NCI-H1436 (cell line): ENCODE measurements at regions not wholly inside any gene's neighbourhood (a gene's known extent, or its start where the extent isn't known, plus 50 kb on each side); places are given as distances from the start of the nearest gene placed in this dataset.
"Not testable (repeated sequence)": the region's sequence is repeated elsewhere in the genome, so short reads cannot be mapped to it uniquely, and the experiment has no call there.

Experiments used
- DNase-seq: peaks from one replicate; lab custom pipeline; 2025; lab: John Stamatoyannopoulos, UW

DNA sequence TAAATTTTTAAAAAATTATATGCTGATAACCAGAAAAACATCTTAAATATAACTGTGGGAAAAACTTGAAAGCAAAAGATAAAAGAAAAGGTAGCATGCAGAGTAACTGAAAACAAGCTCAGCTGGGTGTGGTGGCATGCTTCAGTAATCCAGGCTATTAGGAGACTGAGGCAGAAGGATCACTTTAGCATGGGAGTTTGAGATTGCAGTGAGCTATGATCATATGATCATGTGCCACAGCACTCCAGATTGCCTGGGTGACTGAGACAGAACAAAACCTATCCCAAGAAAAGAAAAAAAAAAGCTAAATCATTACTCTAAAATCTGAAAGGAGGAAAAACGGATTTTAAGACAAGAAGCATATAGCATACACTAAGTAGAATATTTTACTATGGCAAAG is 1624.0 kb downstream of the AMY1C start:
- DNase-seq = no peak

DNA sequence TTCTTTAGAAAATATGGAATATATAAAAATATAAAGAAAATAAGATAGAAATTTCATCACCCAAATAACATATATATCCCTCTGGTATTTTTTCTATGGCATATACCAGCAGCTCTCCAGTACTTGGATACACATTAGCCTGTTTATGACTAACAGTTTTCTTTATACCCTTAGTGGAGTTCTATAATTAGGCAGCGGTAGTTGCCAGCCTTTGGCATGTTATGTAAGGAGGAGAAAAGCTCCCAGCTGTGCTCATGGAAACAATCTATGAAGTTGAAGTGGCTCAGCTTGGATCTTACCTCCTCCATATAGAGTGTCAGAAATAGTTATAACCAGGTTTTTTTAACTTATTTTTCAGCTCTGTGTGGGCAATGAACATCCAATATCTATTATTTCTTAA is 1636.8 kb downstream of the AMY1C start:
- no peak for DNase-seq

- DNase-seq = no peak
Measured at GRCh38 chr1:105396001-105396400, 1646.3 kb downstream of the AMY1C start.

DNA sequence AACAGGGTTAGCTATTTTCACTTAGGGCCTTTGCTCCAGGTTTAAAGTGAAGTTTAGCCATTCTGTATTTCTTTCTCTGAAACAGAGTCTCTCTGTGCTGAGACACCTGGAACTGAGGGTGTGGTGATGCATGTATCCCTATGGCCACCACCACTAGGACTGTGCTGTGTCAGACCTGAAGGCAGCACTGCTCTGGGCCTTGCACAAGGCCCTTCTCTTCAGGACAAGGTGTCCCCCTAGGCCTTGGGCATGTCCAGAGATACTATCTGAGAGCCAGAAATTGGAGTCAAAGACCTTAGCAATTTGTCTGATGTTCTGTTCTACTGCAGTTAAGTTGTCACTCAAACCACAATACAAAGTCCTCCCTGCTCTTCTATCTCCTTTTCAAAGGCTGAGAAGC is 1649.2 kb downstream of the AMY1C start:
- DNase-seq = no peak

GRCh38 chr1:105399716-105400115 is 1650.0 kb downstream of the AMY1C start:
- DNase-seq = no peak

DNA sequence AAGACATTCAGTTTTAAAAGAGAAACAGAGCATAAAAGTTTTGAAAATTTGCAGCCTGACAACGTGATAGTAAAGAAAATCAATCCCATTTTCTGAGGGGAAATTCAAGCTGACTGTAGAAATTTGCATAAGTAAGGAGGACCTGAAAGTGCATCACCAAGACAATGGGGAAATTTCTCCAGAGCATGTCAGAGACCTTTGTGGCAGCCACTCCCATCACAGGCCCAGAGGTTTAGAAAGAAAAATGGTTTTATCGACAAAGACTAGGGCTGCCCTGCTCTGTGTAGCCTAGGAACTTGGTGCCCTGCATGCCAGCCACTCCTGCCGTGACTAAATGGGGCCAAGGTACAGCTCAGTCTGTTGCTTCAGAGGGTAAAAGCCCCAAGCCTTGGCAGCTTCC is 1640.2 kb upstream of the PRMT6 start:
- DNase-seq = no peak

DNA sequence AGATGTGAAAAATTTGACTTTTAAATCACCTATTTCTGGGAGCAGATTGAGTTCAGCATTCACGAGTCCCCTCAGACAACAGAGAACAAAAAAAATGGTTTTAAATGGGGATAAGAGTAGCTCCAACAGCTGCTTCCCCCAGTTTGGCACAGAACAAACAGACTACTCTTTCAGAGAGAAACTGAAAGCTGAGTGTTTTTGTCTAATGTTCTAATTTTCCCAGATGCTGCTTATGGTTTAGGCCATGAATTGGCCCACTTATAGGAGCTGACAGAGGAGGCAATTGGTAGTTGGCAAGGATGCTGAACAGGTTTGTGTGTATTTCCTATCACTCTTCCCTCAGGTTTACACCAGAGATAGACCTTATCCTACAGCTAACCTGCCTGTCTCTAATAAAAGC is 1637.4 kb upstream of the PRMT6 start:
- DNase-seq = peak; percentile 57

DNA sequence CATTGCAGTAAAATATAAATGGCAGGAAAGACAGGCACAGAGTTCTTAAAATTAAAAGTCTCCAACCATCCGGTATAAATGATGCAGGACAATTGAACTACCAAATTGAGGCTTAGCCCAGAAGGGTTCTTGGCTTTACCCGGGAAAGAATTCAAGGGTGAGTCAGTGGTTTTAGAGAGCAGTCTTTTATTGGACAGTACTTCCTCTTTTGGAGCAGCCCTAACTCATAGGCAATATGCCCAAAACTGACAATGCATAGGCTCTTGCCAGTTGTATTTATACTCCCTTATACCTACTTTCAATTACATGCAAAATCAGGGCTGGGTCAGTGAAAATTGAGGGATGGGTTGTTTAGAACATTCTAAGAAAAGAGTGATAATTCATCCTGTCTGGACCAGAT is 1628.9 kb upstream of the PRMT6 start:
- no peak for DNase-seq

DNA sequence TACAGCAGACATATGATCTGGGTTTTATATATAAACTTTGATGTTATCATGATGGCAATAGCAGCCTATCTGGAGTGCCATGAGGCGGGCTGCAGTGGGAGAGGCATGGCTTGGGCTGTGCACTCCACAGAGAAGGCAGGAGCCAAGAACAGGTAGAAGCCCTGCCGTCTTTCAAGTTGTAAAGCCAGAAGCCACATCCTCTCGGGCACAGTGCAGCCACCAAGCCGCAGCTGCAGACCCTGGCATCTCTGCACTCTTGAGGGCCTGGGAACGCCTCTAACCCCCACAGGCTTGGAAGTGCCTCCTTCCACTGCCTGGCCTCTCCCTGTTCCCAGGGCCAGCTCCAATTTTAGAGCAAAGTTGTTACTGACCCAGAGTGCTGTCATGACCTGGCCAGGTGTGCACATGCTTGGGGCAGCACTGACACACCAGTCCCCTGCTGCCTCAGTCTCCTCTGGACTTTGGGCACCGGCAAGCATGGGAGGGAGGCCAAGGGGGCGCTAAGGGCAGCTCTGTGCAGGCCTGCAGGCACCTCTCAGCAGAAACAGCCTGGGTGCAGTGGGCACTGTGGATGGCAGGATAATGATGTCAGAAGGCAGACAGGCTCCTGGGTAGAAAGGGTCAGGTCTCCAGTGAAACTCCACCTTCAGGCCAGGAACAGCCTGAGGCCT is 1619.8 kb upstream of the PRMT6 start:
- no peak for DNase-seq

DNA sequence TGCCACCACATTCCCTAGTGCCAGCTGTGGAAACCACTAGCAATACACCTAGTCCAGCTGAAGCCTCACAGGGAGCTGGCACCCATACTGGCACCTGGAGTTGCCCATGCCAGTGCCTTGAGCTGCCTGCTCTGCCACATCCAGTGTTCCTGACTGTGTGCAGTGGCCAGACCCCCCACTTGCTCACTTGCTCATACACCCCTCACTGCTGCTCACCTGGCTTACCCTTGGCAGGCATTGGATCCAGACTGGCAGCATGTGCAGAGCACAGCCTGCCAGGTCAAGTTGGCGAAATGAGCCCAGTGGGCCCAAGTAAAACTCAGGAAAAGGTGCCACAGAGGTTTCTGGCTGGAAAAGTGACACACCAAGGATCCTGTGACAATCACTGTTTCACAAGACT is 1618.6 kb upstream of the PRMT6 start:
- no peak for DNase-seq

DNA sequence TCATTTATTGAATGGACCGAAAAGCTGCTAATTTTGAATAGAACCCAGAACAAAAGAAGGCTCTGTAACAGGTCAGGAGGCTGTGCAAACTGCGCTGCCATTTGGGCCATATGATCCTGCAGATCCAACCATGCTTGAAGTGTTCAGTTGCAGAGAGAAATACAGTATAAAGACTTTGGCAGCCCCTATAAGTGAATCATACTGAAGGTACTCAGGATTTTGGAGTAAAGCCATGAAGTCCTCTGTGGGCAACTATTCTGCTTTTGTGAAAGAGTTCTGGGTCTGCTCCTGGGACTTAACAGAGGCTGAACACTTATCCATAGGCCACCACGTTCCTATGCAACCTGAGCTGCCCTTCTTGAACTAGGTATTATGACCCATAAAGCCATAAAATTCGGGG is 1613.6 kb upstream of the PRMT6 start:
- no peak for DNase-seq

- DNase-seq = no peak
Measured at GRCh38 chr1:105459759-105460158, 1596.7 kb upstream of the PRMT6 start.

GRCh38 chr1:105462308-105462707 is 1594.2 kb upstream of the PRMT6 start:
- DNase-seq = no peak

GRCh38 chr1:105467549-105467948 is 1588.9 kb upstream of the PRMT6 start:
- no peak for DNase-seq

DNA sequence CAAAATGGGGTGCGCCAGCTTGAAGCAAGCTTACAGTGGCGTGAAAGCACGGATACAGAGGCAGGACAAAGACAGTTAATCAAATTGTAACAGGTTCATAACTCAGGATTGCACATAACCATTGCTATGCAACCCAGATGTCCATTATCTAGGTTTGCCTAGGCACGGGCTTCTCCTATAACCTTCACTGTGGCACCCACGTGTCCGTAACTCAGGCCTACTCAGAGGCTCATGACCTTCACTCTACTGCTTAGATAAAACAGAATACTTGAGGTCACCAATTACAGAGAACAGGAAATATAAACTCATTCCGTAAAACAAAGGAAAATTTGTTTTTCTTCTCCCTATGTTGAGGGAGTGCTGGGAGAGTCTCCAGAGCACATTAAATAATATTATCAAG is 1585.9 kb upstream of the PRMT6 start:
- not testable (repeated sequence) for DNase-seq

GRCh38 chr1:105483436-105483835 is 1573.0 kb upstream of the PRMT6 start:
- DNase-seq = no peak

DNA sequence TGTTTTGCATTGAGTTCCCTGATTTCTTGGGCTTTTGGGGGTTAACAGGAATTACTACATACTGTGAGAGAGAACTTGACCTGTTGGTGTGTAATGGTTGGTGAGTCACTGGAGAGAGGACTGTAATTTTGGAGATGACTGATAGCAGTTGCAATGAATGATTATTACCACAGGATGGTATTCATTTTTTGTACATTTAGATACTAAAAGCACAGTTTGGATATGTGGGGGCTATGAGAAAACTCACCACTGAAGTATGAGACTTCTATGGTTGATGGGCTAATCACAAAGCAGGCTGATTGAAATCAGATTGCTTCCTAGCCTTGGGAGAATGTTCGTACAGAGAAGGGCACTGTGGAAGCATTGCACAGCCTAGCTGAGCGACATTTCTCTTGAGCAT is 1571.3 kb upstream of the PRMT6 start:
- DNase-seq = no peak

DNA sequence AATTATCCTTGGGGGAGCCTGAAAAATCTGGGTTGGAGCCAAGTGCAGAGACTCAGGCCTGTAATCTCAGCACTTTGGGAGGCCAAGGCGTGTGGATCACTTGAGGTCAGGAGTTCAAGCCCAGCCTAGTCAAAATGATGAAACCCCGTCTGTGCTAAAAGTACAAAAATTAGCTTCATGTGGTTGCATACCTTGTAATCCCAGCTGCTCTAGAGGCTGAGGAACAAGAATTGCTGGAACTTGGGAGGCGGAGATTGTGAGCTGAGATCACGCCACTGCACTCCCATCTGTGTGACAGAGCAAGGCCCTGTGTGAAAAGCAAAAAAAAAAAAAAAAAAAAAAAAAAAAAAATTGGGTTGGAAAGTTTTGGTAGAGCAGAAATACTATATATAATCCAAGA is 1563.6 kb upstream of the PRMT6 start:
- no peak for DNase-seq

GRCh38 chr1:105516068-105516467 is 1540.4 kb upstream of the PRMT6 start:
- no peak for DNase-seq

- DNase-seq = no peak
Measured at GRCh38 chr1:105533996-105534395, 1522.5 kb upstream of the PRMT6 start.

- DNase-seq = no peak
Measured at GRCh38 chr1:105544475-105544874, 1512.0 kb upstream of the PRMT6 start.

- DNase-seq = no peak
Measured at GRCh38 chr1:105556266-105556665, 1500.2 kb upstream of the PRMT6 start.

GRCh38 chr1:105558023-105558422 is 1498.5 kb upstream of the PRMT6 start:
- no peak for DNase-seq

- no peak for DNase-seq
Measured at GRCh38 chr1:105565006-105565405, 1491.5 kb upstream of the PRMT6 start.

DNA sequence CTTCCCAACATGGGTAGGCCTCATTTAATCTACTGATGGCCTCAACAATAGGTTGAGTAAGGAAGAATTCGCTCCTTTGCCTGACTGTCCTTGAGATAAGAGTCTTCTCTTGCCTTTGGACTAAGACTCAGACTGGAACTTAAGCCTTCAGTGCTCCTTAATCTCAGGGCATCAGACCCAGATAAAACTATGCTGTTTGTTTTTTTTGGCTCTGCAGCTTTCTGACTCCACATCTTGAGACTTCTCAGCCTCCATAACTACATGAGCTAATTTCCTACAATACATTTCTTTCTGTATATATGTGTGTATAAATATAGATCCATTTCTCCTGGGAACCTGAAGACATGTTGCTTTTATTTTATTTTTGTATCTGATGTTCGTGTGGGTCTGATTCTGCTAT is 1470.7 kb upstream of the PRMT6 start:
- no peak for DNase-seq
